Activated naive CD8-positive, alpha-beta T cell treated with anti-CD3 and anti-CD28 coated beads for 36 hours (primary cell): ENCODE measurements at regions not wholly inside any gene's neighbourhood (a gene's known extent, or its start where the extent isn't known, plus 50 kb on each side); places are given as distances from the start of the nearest gene placed in this dataset.
"Not testable (repeated sequence)": the region's sequence is repeated elsewhere in the genome, so short reads cannot be mapped to it uniquely, and the experiment has no call there.

Experiments
- DNase-seq: peaks from one replicate; pipeline ENCODE4 v3.0.0; 2021
- H3K27ac Mint-ChIP-seq: one replicate; pipeline ENCODE4 v1.8.0; 2022; ENCODE audit warnings: mild to moderate bottlenecking, moderate library complexity, mixed read lengths
- H3K27me3 Mint-ChIP-seq: one replicate; pipeline ENCODE4 v1.8.0; 2022; ENCODE audit warnings: mild to moderate bottlenecking, mixed read lengths
- H3K36me3 Mint-ChIP-seq: one replicate; pipeline ENCODE4 v1.8.0; 2021; ENCODE audit warnings: mild to moderate bottlenecking, mixed read lengths
- H3K4me1 Mint-ChIP-seq: one replicate; pipeline ENCODE4 v1.8.0; 2021; ENCODE audit warnings: mixed read lengths
- H3K4me3 Mint-ChIP-seq: one replicate; pipeline ENCODE4 v1.8.0; 2022; ENCODE audit warnings: mild to moderate bottlenecking, moderate library complexity, mixed read lengths
- H3K9me3 Mint-ChIP-seq: one replicate; pipeline ENCODE4 v1.8.0; 2022; ENCODE audit warnings: mixed read lengths

GRCh38 chr11:109035284-109035683, 370.4 kb downstream of the DDX10 start:
- Mint-ChIP-seq H3K4me3 (no peak overlapping the region), H3K36me3 (no peaks in the 10 kb centered on the region), H3K9me3 (no peaks in the 10 kb centered on the region), H3K27ac (no peak overlapping the region), H3K27me3 (peaks cover 4% of the 10 kb centered on the region), H3K4me1 (no peaks in the 10 kb centered on the region)
- no peak for DNase-seq

- Mint-ChIP-seq H3K4me1 (no peaks in the 10 kb centered on the region), H3K36me3 (no peaks in the 10 kb centered on the region), H3K27ac (no peak overlapping the region), H3K4me3 (no peak overlapping the region), H3K27me3 (peaks cover 4% of the 10 kb centered on the region), H3K9me3 (no peaks in the 10 kb centered on the region)
- DNase-seq: no peak
Observed at GRCh38 chr11:109036011-109036410, 371.1 kb downstream of the DDX10 start.

- Mint-ChIP-seq H3K4me1 (no peaks in the 10 kb centered on the region), H3K27ac (no peak overlapping the region), H3K36me3 (no peaks in the 10 kb centered on the region), H3K9me3 (no peaks in the 10 kb centered on the region), H3K4me3 (no peak overlapping the region), H3K27me3 (peaks cover 4% of the 10 kb centered on the region)
- DNase-seq: no peak
Observed at GRCh38 chr11:109037856-109038780, 373.2 kb downstream of the DDX10 start.

- Mint-ChIP-seq H3K4me1 (peaks cover 6% of the 10 kb centered on the region), H3K4me3 (no peak overlapping the region), H3K36me3 (no peaks in the 10 kb centered on the region), H3K9me3 (no peaks in the 10 kb centered on the region), H3K27me3 (no peaks in the 10 kb centered on the region), H3K27ac (no peak overlapping the region)
- no peak for DNase-seq
Observed at GRCh38 chr11:109039611-109040010, 374.7 kb downstream of the DDX10 start.

GRCh38 chr11:109040303-109040702, 375.4 kb downstream of the DDX10 start:
- Mint-ChIP-seq H3K9me3 (no peaks in the 10 kb centered on the region), H3K27me3 (no peaks in the 10 kb centered on the region), H3K27ac (no peak overlapping the region), H3K4me3 (no peak overlapping the region), H3K36me3 (no peaks in the 10 kb centered on the region), H3K4me1 (peaks cover 6% of the 10 kb centered on the region)
- DNase-seq: no peak

GRCh38 chr11:109041876-109042275, 377.0 kb downstream of the DDX10 start:
- no peak overlapping the region for H3K4me3 Mint-ChIP-seq
- H3K27ac Mint-ChIP-seq: no peak overlapping the region
- H3K27me3 Mint-ChIP-seq: no peaks in the 10 kb centered on the region
- no peaks in the 10 kb centered on the region for H3K9me3 Mint-ChIP-seq
- no peak for DNase-seq
- H3K4me1 Mint-ChIP-seq: peaks cover 6% of the 10 kb centered on the region
- no peaks in the 10 kb centered on the region for H3K36me3 Mint-ChIP-seq

GRCh38 chr11:109043315-109043714, 378.4 kb downstream of the DDX10 start:
- H3K9me3 Mint-ChIP-seq: no peaks in the 10 kb centered on the region
- no peaks in the 10 kb centered on the region for H3K36me3 Mint-ChIP-seq
- no peaks in the 10 kb centered on the region for H3K27me3 Mint-ChIP-seq
- peaks cover 6% of the 10 kb centered on the region for H3K4me1 Mint-ChIP-seq
- no peak for DNase-seq
- H3K4me3 Mint-ChIP-seq: no peak overlapping the region
- H3K27ac Mint-ChIP-seq: no peak overlapping the region

- no peaks in the 10 kb centered on the region for H3K9me3 Mint-ChIP-seq
- no peak for DNase-seq
- no peak overlapping the region for H3K27ac Mint-ChIP-seq
- H3K36me3 Mint-ChIP-seq: no peaks in the 10 kb centered on the region
- H3K4me3 Mint-ChIP-seq: no peak overlapping the region
- no peaks in the 10 kb centered on the region for H3K27me3 Mint-ChIP-seq
- peaks cover 6% of the 10 kb centered on the region for H3K4me1 Mint-ChIP-seq
Observed at GRCh38 chr11:109046284-109046992, 375.6 kb upstream of the C11orf87 start.

GRCh38 chr11:109048098-109048497, 373.9 kb upstream of the C11orf87 start:
- Mint-ChIP-seq H3K27ac (no peak overlapping the region), H3K9me3 (no peaks in the 10 kb centered on the region), H3K27me3 (no peaks in the 10 kb centered on the region), H3K4me1 (peaks cover 6% of the 10 kb centered on the region), H3K36me3 (no peaks in the 10 kb centered on the region), H3K4me3 (no peak overlapping the region)
- no peak for DNase-seq

GRCh38 chr11:109051200-109051599, 370.8 kb upstream of the C11orf87 start:
- DNase-seq: no peak
- Mint-ChIP-seq H3K36me3 (no peaks in the 10 kb centered on the region), H3K27me3 (no peaks in the 10 kb centered on the region)

GRCh38 chr11:109059402-109059801, 362.6 kb upstream of the C11orf87 start:
- Mint-ChIP-seq H3K27ac (no peak overlapping the region), H3K4me3 (no peak overlapping the region), H3K9me3 (no peaks in the 10 kb centered on the region), H3K36me3 (no peaks in the 10 kb centered on the region), H3K4me1 (peaks cover 3% of the 10 kb centered on the region), H3K27me3 (no peaks in the 10 kb centered on the region)
- no peak for DNase-seq

More at GRCh38 chr11:109051200-109051599, 370.8 kb upstream of the C11orf87 start:
- H3K27ac Mint-ChIP-seq: no peak overlapping the region
- H3K9me3 Mint-ChIP-seq: no peaks in the 10 kb centered on the region
- no peak overlapping the region for H3K4me3 Mint-ChIP-seq
- H3K4me1 Mint-ChIP-seq: no peaks in the 10 kb centered on the region

- DNase-seq: no peak
- peaks cover 6% of the 10 kb centered on the region for H3K4me1 Mint-ChIP-seq
- H3K36me3 Mint-ChIP-seq: no peaks in the 10 kb centered on the region
- no peak overlapping the region for H3K4me3 Mint-ChIP-seq
- peaks cover 1% of the 10 kb centered on the region for H3K9me3 Mint-ChIP-seq
- H3K27ac Mint-ChIP-seq: no peak overlapping the region
- no peaks in the 10 kb centered on the region for H3K27me3 Mint-ChIP-seq
Observed at GRCh38 chr11:109061394-109061793, 360.6 kb upstream of the C11orf87 start.

GRCh38 chr11:109062445-109062844, 359.5 kb upstream of the C11orf87 start:
- Mint-ChIP-seq H3K4me1 (peaks cover 6% of the 10 kb centered on the region), H3K27ac (no peak overlapping the region), H3K9me3 (peaks cover 1% of the 10 kb centered on the region), H3K4me3 (no peak overlapping the region), H3K27me3 (no peaks in the 10 kb centered on the region), H3K36me3 (no peaks in the 10 kb centered on the region)
- DNase-seq: no peak

GRCh38 chr11:109062871-109063270, 359.1 kb upstream of the C11orf87 start:
- Mint-ChIP-seq H3K9me3 (peaks cover 1% of the 10 kb centered on the region), H3K4me1 (peaks cover 6% of the 10 kb centered on the region), H3K36me3 (no peaks in the 10 kb centered on the region), H3K27me3 (no peaks in the 10 kb centered on the region), H3K4me3 (no peak overlapping the region), H3K27ac (no peak overlapping the region)
- no peak for DNase-seq

GRCh38 chr11:109064618-109065311, 357.2 kb upstream of the C11orf87 start:
- H3K9me3 Mint-ChIP-seq, H3K4me3 Mint-ChIP-seq, H3K27me3 Mint-ChIP-seq, DNase-seq, H3K36me3 Mint-ChIP-seq, H3K27ac Mint-ChIP-seq: not testable (repeated sequence)
- H3K4me1 Mint-ChIP-seq: peaks cover 12% of the 10 kb centered on the region
